OCI-LY7 (cell line): ENCODE measurements at regions not wholly inside any gene's neighbourhood (a gene's known extent, or its start where the extent isn't known, plus 50 kb on each side); places are given as distances from the start of the nearest gene placed in this dataset.

Experiments
- CTCF ChIP-seq: fragments of 200-600 bp; sonication (generic); conservative IDR thresholded peaks from 2 replicates; pipeline ENCODE4 v1.5.1; 2014; ENCODE audit warnings: mild to moderate bottlenecking, antibody characterized with exemption, low read length, moderate library complexity, mixed read lengths
- EZH2phosphoT487 ChIP-seq: fragments of 200-600 bp; sonication (generic); IDR thresholded peaks from 2 replicates; pipeline ENCODE4 v1.6.1; 2018; ENCODE audit warnings: low read depth, borderline replicate concordance, mild to moderate bottlenecking, mixed run types, antibody characterized with exemption, low read length, moderate library complexity, mixed read lengths

DNA sequence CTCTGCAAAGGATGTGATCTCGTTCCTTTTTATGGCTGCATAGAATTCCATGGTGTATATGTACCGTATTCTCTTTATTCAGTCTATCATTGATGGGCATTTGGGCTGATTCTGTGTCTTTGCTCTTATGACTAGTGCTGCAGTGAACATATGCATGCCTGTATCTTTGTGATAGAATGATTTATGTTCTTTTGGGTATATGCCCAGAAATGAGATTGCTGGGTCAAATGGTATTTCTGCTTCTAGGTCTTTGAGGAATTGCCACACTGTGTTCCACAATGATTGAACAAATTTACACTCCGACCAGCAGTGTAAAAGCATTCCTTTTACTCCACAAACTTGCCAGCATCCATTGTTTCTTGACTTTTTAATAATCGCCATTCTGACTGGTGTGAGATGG lies 60.2 kb upstream of the ADORA2B start:
- TF ChIP-seq CTCF (no peak), EZH2phosphoT487 (no peak)
